RWPE2 (cell line): ENCODE measurements at regions not wholly inside any gene's neighbourhood (a gene's known extent, or its start where the extent isn't known, plus 50 kb on each side); places are given as distances from the start of the nearest gene placed in this dataset.
A peak's percentile ranks its signal among the peaks of the same experiment; 100 is the strongest.

Experiments
- ATAC-seq: fragments of 200-7000 bp; cut with Tn5 transposase; 3 replicates; pipeline ENCODE4 v1.9.1; 2021; ENCODE audit warnings: low read depth
- DNase-seq: peaks from one replicate; pipeline ENCODE4 v3.0.0-alpha.2; 2020; ENCODE audit warnings: low spot score
- H3K27ac ChIP-seq: fragments of 450-650 bp; 2 replicates; pipeline ENCODE4 v1.5.1; 2017; ENCODE audit warnings: mild to moderate bottlenecking; ENCODE audit not compliant: poor library complexity, severe bottlenecking
- H3K27me3 ChIP-seq: fragments of 250-450 bp; sonication (Bioruptor Pico); 2 replicates; pipeline ENCODE4 v1.5.1; 2021; ENCODE audit warnings: mild to moderate bottlenecking, moderate library complexity; ENCODE audit not compliant: insufficient read depth, poor library complexity, severe bottlenecking
- H3K36me3 ChIP-seq: fragments of 250-450 bp; sonication (Bioruptor Pico); 2 replicates; pipeline ENCODE4 v1.5.1; 2020; ENCODE audit warnings: low read depth, mild to moderate bottlenecking, moderate library complexity
- H3K4me1 ChIP-seq: fragments of 250-450 bp; sonication (Bioruptor Pico); 2 replicates; pipeline ENCODE4 v1.5.1; 2021; ENCODE audit warnings: mild to moderate bottlenecking, moderate library complexity; ENCODE audit not compliant: insufficient read depth, poor library complexity, severe bottlenecking
- H3K4me3 ChIP-seq: fragments of 250-450 bp; sonication (Bioruptor Pico); 2 replicates; pipeline ENCODE4 v1.5.1; 2021; ENCODE audit warnings: mild to moderate bottlenecking, moderate library complexity; ENCODE audit not compliant: severe bottlenecking
- H3K9me3 ChIP-seq: fragments of 250-450 bp; sonication (Bioruptor Pico); 2 replicates; pipeline ENCODE4 v1.5.1; 2021; ENCODE audit warnings: mild to moderate bottlenecking, moderate library complexity; ENCODE audit not compliant: severe bottlenecking
- TF ChIP-seq, protein P1 (sequence below): fragments of 450-650 bp; IDR thresholded peaks from one replicate; pipeline ENCODE4 v1.5.1; 2017; ENCODE audit warnings: mild to moderate bottlenecking, moderate library complexity; ENCODE audit not compliant: poor library complexity, severe bottlenecking

DNA sequence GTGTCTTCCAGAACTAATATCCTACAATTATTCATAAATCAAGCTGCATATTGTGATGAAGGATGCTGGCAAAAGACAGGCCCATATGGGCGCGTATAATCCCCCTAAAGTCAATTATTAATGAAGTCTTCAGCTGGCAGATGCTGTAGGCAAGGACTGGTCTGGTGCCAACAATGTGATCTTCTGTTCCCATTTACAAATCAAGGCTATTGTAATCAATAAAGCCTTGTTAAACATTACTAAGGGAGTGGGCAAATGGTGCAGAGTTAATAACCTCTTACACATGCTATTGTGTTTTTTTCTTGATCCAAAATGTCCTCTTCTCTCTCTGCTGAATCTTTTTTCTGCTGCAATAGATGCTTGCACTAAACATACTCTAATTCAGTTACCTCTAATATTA lies 119.0 kb downstream of the ALDH8A1 start:
- H3K4me3 ChIP-seq = no peak overlapping the region
- no peaks in the 10 kb centered on the region for H3K27me3 ChIP-seq
- no peak overlapping the region for H3K27ac ChIP-seq
- DNase-seq (no peak), ATAC-seq (no peak)
- no peaks in the 10 kb centered on the region for H3K36me3 ChIP-seq
- TF ChIP-seq, protein P1, sequence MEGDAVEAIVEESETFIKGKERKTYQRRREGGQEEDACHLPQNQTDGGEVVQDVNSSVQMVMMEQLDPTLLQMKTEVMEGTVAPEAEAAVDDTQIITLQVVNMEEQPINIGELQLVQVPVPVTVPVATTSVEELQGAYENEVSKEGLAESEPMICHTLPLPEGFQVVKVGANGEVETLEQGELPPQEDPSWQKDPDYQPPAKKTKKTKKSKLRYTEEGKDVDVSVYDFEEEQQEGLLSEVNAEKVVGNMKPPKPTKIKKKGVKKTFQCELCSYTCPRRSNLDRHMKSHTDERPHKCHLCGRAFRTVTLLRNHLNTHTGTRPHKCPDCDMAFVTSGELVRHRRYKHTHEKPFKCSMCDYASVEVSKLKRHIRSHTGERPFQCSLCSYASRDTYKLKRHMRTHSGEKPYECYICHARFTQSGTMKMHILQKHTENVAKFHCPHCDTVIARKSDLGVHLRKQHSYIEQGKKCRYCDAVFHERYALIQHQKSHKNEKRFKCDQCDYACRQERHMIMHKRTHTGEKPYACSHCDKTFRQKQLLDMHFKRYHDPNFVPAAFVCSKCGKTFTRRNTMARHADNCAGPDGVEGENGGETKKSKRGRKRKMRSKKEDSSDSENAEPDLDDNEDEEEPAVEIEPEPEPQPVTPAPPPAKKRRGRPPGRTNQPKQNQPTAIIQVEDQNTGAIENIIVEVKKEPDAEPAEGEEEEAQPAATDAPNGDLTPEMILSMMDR = no peak
- no peaks in the 10 kb centered on the region for H3K9me3 ChIP-seq
- no peaks in the 10 kb centered on the region for H3K4me1 ChIP-seq

GRCh38 chr6:134830194-134830593 lies 119.7 kb downstream of the ALDH8A1 start:
- H3K4me1 ChIP-seq = no peaks in the 10 kb centered on the region
- TF ChIP-seq, protein P1 = no peak
- no peaks in the 10 kb centered on the region for H3K9me3 ChIP-seq
- ATAC-seq = no peak
- no peak overlapping the region for H3K27ac ChIP-seq
- H3K27me3 ChIP-seq = no peaks in the 10 kb centered on the region
- no peak overlapping the region for H3K4me3 ChIP-seq
- DNase-seq = no peak
- no peaks in the 10 kb centered on the region for H3K36me3 ChIP-seq

DNA sequence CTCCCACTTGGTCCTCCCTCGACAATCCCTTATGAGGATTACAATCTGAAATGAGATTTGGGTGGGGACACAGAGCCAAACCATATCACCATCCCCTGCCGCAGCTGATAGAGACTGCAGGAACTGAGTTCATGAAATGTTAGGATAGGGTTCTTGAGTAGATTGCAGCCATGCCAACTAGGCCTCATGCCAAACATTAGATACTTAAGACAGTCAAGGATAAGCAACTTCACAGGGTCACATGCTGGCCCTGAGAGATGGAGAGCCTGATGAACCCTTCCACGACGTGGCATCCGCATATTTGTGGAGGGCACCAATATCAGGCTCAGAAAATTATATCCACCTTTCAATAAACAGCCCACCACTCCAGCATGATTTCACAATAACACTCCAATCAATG lies 121.3 kb downstream of the ALDH8A1 start:
- Histone ChIP-seq H3K9me3 (no peaks in the 10 kb centered on the region), H3K27me3 (no peaks in the 10 kb centered on the region), H3K36me3 (no peaks in the 10 kb centered on the region), H3K4me1 (no peaks in the 10 kb centered on the region), H3K4me3 (no peak overlapping the region), H3K27ac (no peak overlapping the region)
- no peak for DNase-seq
- no peak for ATAC-seq
- TF ChIP-seq, protein P1 = no peak

GRCh38 chr6:134826889-134827737 lies 122.8 kb downstream of the ALDH8A1 start:
- DNase-seq (peak; percentile 66), ATAC-seq (peak; percentile 74)

GRCh38 chr6:134823710-134824034 lies 126.2 kb downstream of the ALDH8A1 start:
- DNase-seq = no peak
- Histone ChIP-seq H3K4me3 (no peak overlapping the region), H3K27me3 (no peaks in the 10 kb centered on the region), H3K9me3 (no peaks in the 10 kb centered on the region), H3K27ac (no peak overlapping the region), H3K4me1 (no peaks in the 10 kb centered on the region), H3K36me3 (no peaks in the 10 kb centered on the region)
- TF ChIP-seq, protein P1 = no peak
- no peak for ATAC-seq

More at GRCh38 chr6:134826889-134827737, 122.8 kb downstream of the ALDH8A1 start:
- Histone ChIP-seq H3K36me3 (no peaks in the 10 kb centered on the region), H3K4me3 (no peak overlapping the region), H3K27ac (peak overlapping the region; percentile 30), H3K27me3 (no peaks in the 10 kb centered on the region), H3K4me1 (no peaks in the 10 kb centered on the region), H3K9me3 (no peaks in the 10 kb centered on the region)
- TF ChIP-seq, protein P1 = peak; percentile 50
